ENCODE measurements at regions not wholly inside any gene's neighbourhood (a gene's known extent, or its start where the extent isn't known, plus 50 kb on each side); places are given as distances from the start of the nearest gene placed in this dataset.
"Not testable (repeated sequence)": the region's sequence is repeated elsewhere in the genome, so short reads cannot be mapped to it uniquely, and the experiment has no call there.

DNA sequence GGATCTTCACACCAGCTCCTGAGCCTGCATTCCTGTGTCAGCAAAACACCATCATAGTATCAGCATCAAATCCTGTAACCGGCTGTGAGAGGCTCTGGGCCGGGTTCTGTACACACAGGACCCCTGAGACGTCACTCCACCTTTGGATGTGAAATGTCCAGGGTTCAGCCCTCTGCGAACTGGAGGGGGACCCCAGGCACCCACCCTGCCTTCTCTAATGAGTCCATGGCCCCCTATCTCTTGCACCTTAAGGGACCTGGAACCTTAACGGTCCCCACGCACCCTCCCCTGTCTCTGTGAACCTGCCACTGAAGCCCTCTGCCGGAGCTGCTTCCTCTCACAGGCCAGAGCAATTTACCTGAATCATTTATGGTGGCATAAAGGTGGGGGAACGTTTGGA, 257.8 kb downstream of the NPHP4 start:
- DNase-seq (ENCODE audit: low read depth, low spot score): no peak

- no peak for DNase-seq (ENCODE audit: low read depth, low spot score)
Measured at GRCh38 chr1:5733596-5733995, 258.6 kb downstream of the NPHP4 start.

- no peak for DNase-seq (ENCODE audit: low read depth, low spot score)
Measured at GRCh38 chr1:5731110-5731423, 261.2 kb downstream of the NPHP4 start.

DNA sequence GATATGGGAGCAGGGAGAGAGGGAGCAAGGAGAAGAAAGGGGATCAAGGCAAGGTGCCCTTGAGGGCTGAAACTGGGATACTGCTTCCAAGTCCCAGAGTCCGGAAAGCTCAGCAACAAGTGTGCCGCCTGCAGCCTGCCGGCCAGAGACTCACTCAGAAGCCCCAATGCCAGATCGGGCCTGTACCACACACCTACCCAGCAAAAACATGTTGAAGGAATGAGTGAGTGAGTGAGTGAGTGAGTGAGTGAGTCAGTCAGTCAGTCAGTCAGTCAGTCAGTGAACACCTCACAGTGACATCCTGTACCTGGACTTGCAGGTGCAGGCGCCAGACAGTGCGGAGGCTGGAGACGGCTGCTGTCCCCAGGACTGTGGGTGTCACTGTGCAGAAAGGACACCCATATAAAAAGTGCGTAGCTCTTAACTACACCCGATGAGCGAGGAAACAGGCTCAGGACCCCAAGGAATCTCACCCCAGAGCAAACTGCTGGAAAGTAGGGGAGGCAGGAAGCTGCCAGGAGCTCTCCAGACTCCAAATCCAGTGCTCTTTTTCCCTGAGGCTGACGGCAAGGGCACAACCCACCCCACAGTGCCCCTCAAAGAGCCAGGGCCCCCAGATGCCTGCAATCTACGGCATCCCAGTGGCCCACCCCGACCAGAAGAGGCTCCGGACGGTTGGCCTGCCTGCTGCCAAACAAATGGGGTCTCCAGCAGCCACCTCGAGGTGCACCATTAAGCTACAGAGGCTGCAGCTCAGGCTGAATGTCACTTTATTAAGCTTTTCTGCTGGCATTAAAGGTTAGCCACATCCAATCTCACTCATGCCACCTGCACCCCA, 261.7 kb downstream of the NPHP4 start:
- DNase-seq (ENCODE audit: low read depth, low spot score): no peak

GRCh38 chr1:5729636-5730145, 262.5 kb downstream of the NPHP4 start:
- DNase-seq (ENCODE audit: low read depth, low spot score): no peak

DNA sequence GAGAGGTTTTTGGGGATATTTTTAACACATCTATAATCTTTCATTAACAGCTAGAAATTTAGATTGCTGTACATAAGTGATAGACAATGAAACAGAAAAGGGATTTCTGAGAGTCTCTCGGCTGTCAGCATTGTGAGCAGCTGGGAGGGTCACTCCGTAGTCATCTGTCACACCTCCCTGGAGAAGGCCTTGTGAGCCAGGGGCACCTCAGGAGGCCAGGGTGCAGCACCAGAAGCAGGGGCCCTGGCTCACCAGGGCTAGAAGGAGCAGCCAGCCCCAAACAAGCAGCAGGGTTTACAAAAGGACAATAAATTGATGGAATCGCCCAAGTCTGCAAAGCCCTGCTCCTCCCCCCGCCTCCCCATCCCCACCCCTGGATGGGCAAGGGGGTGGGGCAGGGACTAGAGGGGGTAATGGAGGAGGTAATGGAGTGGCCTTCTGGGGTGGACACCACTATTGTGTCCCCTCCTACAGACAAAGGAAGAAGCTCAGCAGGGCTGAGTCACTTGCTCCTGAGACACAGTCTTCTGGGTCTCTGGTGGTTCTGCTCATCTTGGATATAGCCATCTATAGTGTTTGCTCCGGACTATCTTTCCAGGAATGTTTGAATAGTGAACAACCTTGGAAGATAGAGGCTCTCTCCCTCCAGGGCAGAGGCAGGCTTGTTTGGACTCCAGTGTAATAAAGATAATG, 263.4 kb downstream of the NPHP4 start:
- no peak for DNase-seq (ENCODE audit: low read depth, low spot score)

- DNase-seq (ENCODE audit: low read depth, low spot score): no peak
Measured at GRCh38 chr1:5727871-5728643, 264.2 kb downstream of the NPHP4 start.

DNA sequence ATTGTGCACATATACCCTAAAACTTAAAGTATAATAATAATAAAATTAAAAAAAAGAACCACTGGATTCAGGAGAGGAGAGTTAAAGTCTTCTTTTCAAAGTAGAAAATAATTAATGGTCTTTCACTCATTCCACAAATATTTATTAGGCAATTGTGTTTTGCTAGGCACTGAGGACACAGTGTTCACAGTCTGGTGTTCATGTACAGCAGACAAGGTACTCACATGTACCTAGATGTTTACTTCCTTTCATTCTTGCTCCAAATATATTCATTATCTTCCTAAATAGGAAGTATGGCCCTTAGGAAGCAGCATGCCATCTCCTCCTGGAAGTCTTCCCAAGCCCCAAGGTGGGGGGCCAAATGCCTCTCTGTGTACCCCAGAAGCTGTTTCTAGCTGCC, 265.0 kb downstream of the NPHP4 start:
- no peak for DNase-seq (ENCODE audit: low read depth, low spot score)

GRCh38 chr1:5726586-5727184, 265.5 kb downstream of the NPHP4 start:
- DNase-seq (ENCODE audit: low read depth, low spot score): not testable (repeated sequence)

DNA sequence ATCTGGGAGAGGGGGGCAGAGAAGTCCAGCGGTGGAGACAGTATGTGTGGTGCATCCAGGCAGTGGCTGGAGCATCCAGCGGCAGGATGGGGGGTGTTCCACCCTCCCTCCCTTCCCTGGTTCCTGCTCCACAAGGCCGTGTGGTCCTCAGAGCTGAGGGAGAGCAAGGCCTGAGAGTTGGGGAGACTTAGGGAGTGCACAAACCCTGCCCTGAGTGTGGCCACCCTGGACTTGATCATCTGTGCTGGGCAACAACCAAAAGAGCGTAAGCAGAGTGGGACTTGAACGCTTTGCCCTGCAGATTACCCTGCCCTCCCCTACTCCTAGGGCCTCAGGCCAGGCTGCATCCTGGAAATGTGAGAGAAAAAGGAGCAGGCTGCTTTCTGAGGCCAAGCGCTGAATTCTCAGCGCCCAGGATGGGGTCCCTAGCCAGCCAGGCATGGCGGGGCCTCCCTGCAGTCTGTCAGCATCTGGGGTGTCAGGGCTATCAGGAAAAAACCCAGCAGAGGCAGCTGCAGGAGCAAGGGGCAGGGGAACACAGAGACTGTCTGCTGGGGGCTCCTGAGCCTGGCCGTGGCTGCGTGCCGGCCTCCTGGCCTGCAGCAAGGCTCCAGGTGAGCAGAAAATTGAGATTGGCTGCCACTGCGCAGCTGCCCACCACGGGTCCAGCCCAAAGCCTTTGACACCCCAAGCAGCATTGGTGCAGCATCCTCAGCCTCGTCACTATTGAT, 266.2 kb downstream of the NPHP4 start:
- DNase-seq (ENCODE audit: low read depth, low spot score): no peak

- no peak for DNase-seq (ENCODE audit: low read depth, low spot score)
Measured at GRCh38 chr1:5725406-5725805, 266.8 kb downstream of the NPHP4 start.

DNA sequence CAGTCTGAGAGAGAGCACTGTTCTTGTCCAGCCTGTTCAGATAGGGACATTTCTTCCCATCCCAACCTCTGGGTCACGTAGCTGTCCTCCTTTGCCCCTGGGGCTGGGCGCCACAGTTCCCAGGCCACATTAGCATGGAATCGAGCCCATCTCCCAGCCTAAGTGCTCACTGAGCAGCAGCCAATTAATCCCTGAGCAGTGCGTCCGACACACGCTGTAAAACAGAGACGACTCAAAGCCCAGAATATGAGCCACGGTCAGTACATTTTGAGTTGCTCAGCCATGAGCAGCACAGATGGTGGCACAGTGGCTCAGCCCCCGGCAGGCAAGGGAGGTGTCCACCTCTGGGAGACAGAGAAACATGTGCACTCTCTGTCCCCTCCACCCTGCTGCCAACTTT, 267.4 kb downstream of the NPHP4 start:
- DNase-seq (ENCODE audit: low read depth, low spot score): no peak

DNA sequence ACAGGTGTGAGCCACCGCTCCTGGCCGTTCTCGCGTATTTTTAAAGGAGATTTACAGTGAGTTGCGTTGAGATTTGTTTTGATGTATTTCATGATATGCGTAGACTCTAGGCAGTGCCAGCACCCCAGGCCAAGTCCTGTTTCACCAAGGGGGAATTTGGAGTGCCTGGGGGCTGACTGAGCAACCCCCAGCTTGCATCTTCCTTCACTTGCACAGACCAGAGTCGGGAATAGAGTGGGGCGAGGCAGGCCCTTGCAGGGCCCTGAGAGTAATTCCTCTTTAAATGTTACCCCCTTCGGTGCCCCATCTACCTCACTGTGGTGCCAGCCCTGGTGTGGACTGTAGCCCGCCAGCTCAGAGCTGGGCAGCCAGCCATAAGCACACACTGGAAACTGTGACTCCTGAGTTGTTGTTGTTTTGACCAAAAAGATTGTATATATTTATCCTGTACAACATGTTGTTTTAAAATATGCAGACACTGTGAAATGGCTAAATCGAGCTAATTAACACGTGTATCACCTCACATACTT, 269.5 kb downstream of the NPHP4 start:
- no peak for DNase-seq (ENCODE audit: low read depth, low spot score)

DNA sequence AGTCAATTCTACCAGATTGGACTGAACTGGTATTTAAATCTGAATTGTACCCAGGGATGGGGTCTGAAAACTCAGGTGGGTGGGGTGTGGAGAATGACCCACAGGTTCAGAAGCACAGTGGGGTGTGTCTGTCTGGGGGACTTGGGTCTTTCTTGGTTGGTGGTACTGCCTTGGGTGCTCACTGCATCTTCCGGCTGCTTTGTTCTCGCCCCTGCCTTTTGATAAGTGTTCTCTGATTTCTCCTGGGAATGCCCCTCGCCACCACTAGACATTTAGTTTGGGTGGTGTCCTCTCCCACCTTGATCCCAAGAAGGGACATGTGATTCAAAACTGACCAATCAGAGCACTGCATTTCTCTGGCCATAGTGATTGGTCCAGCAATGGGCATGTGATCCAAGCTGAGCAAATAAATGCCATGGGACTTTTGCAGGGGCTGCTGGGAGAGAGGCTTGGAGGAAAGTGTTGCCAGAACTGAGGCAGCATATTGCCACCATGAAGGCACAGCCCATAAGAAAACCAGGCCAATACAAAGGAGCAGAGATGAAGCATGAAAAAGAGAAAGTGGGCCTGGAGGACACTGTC, 270.5 kb downstream of the NPHP4 start:
- DNase-seq (ENCODE audit: low read depth, low spot score): no peak

DNA sequence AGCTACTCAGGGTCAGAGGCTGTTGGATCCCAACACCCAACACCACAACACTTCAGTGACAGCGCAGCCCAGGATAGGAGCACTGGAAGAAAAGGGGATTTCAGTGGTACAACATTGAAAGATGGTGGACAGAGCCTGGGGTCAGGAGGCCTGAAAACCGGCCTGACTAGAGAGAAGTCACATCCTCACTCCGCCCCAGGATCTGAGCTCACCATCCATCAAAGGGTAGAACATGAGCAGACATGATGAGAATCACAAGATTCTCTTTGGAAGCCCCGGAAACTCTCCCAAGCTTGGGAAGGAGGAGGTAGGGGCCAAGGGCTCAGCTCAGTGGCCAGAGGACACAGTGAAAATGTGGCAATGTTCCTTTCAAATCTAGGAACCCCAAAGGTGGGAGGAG, 271.3 kb downstream of the NPHP4 start:
- DNase-seq (ENCODE audit: low read depth, low spot score): no peak

DNA sequence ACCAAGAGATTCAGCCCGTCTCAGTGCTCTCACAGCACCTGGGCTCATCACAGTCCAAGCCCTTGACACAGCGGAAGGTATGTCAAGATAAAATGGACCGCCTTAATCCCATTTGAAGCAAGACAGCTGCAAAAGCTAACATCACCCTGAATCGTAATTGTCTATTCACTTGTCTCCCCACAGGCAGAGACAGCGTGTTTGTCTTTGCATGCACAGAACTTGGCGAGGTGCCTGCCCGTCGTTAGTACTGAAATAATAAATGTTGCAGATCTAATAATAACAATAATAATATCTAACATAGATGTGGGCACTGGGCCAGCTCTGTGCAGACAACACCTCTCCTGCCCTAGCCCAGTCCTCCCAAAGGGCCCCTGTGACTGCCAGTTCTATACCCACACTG, 271.7 kb downstream of the NPHP4 start:
- DNase-seq (ENCODE audit: low read depth, low spot score): no peak

DNA sequence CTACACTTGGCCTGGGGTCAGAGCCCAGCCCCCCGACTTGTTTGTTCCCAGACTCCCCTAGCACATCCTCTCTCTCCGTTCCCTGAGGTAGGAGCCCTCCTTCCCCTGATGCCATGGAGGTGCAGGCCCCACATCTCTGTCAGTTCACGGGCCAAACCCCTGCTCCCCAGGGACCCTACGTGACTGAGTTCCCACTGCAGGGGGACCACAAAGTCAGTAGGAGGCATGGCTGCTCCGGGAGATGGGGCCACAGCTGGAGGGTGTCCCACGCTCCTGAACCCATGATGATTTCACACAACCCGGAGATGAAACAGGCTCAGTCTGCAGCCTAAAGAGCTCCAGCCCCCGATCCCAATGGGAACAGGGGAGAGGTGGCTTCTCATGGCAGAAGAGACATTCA, 272.2 kb downstream of the NPHP4 start:
- DNase-seq (ENCODE audit: low read depth, low spot score): no peak

GRCh38 chr1:5718831-5719632, 273.2 kb downstream of the NPHP4 start:
- no peak for DNase-seq (ENCODE audit: low read depth, low spot score)

- DNase-seq (ENCODE audit: low read depth, low spot score): no peak
Measured at GRCh38 chr1:5717031-5717682, 275.1 kb downstream of the NPHP4 start.
